ENCODE measurements at regions not wholly inside any gene's neighbourhood (a gene's known extent, or its start where the extent isn't known, plus 50 kb on each side); places are given as distances from the start of the nearest gene placed in this dataset.

GRCh38 chr5:71932655-71933338 lies 174.5 kb upstream of the MAP1B start:
- no peak for DNase-seq
- H3K4me1 ChIP-seq = peaks cover 0 to 21% (median 13%) of the 10 kb centered on the region in 4 donors
- no peak for TF ChIP-seq CTCF (IDR thresholded peaks at IDR 0.05)
- no peak for TF ChIP-seq POLR2A (IDR thresholded peaks at IDR 0.05)
- no peak for TF ChIP-seq EP300 (IDR thresholded peaks at IDR 0.05)
- no peak for TF ChIP-seq POLR2AphosphoS5 (IDR thresholded peaks at IDR 0.05)
- no peaks in the 10 kb centered on the region for H3K36me3 ChIP-seq
- no peak overlapping the region for H3K4me3 ChIP-seq
- WGBS, 2 donors = 19 to 58% methylated on average over 8 of the region's 8 CpGs
- intact Hi-C loops (cut with DNase I) = no loop called here
- H3K27ac ChIP-seq = peak overlapping the region; percentile 40 to 68 (median 49)
- no peaks in the 10 kb centered on the region for H3K9me3 ChIP-seq
- no peaks in the 10 kb centered on the region for H3K27me3 ChIP-seq

- TF ChIP-seq EP300 (IDR thresholded peaks at IDR 0.05) (no peak), POLR2A (IDR thresholded peaks at IDR 0.05) (no peak), CTCF (IDR thresholded peaks at IDR 0.05) (no peak), POLR2AphosphoS5 (IDR thresholded peaks at IDR 0.05) (no peak)
These were observed 173.0 kb upstream of the MAP1B start for GRCh38 chr5:71934322-71934721.

GRCh38 chr5:71937921-71938698 lies 169.2 kb upstream of the MAP1B start:
- TF ChIP-seq POLR2AphosphoS5 (IDR thresholded peaks at IDR 0.05) = no peak
- no peak for TF ChIP-seq EP300 (IDR thresholded peaks at IDR 0.05)
- TF ChIP-seq CTCF (IDR thresholded peaks at IDR 0.05) = no peak
- TF ChIP-seq POLR2A (IDR thresholded peaks at IDR 0.05) = no peak
- 77 to 86% methylated on average over 11 of the region's 11 CpGs for WGBS, 2 donors
- no peak for DNase-seq
- Histone ChIP-seq H3K9me3 (no peaks in the 10 kb centered on the region), H3K4me1 (peaks cover 0 to 16% (median 14%) of the 10 kb centered on the region in 4 donors), H3K27ac (no peak overlapping the region), H3K4me3 (no peak overlapping the region), H3K36me3 (no peaks in the 10 kb centered on the region), H3K27me3 (no peaks in the 10 kb centered on the region)
- intact Hi-C loops (cut with DNase I) = no loop called here

More at GRCh38 chr5:71934322-71934721, 173.0 kb upstream of the MAP1B start:
- 96 to 100% methylated on average over 1 of the region's 1 CpG for WGBS, 2 donors
- Histone ChIP-seq H3K36me3 (no peaks in the 10 kb centered on the region), H3K4me1 (peaks cover 0 to 22% (median 15%) of the 10 kb centered on the region in 4 donors), H3K4me3 (no peak overlapping the region), H3K27ac (no peak overlapping the region), H3K9me3 (no peaks in the 10 kb centered on the region), H3K27me3 (no peaks in the 10 kb centered on the region)
- intact Hi-C loops (cut with DNase I) = no loop called here
- DNase-seq = no peak

GRCh38 chr5:71938895-71939294 lies 168.4 kb upstream of the MAP1B start:
- DNase-seq = no peak
- 13 to 59% methylated on average over 7 of the region's 7 CpGs for WGBS, 2 donors

More at GRCh38 chr5:71938895-71939294, 168.4 kb upstream of the MAP1B start:
- no peak overlapping the region for H3K27ac ChIP-seq
- H3K36me3 ChIP-seq = no peaks in the 10 kb centered on the region
- TF ChIP-seq POLR2A (IDR thresholded peaks at IDR 0.05) = no peak
- TF ChIP-seq EP300 (IDR thresholded peaks at IDR 0.05) = no peak
- no peak for TF ChIP-seq POLR2AphosphoS5 (IDR thresholded peaks at IDR 0.05)
- no peak for TF ChIP-seq CTCF (IDR thresholded peaks at IDR 0.05)
- intact Hi-C loops (cut with DNase I) = no loop called here
- H3K27me3 ChIP-seq = no peaks in the 10 kb centered on the region
- H3K4me1 ChIP-seq = peaks cover 0 to 13% (median 12%) of the 10 kb centered on the region in 4 donors
- no peak overlapping the region for H3K4me3 ChIP-seq
- H3K9me3 ChIP-seq = no peaks in the 10 kb centered on the region
